ENCODE measurements at regions not wholly inside any gene's neighbourhood (a gene's known extent, or its start where the extent isn't known, plus 50 kb on each side); places are given as distances from the start of the nearest gene placed in this dataset.

DNA sequence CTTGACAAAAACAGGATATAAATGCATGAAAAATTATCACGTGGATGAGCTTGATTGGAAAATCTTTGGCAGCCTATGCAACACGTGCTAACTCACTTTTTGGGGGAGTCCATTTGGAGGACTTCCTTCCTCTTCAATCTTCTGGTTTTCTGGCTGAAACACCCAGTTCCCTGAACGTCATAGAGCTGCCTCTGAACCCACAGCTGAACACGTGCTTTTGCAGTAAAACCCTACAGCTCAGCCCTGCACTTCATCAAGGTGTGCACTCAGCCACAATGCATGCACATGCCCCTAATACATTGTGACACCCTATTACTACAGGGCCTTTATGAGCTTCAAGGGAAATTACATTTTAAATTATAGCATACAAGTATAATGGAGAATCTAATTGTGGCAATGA lies 808.7 kb upstream of the AUTS2 start:
- TF ChIP-seq POLR2A (IDR thresholded peaks at IDR 0.05) (no peak), CTCF (IDR thresholded peaks at IDR 0.05) (no peak), EP300 (IDR thresholded peaks at IDR 0.05) (no peak)

Measured in ovary (tissue), 3 donors.